Fibroblast of skin of left biceps (primary cell): ENCODE measurements at regions not wholly inside any gene's neighbourhood (a gene's known extent, or its start where the extent isn't known, plus 50 kb on each side); places are given as distances from the start of the nearest gene placed in this dataset.

ENCODE experiments used
- DNase-seq, 2 experiments: peaks; one replicate each; pipeline ENCODE4 v3.0.0-alpha.2; 2013; ENCODE audit warnings: low read depth in 2 of 2

- no peak for DNase-seq
Measured at GRCh38 chr3:106170636-106171035, 301.8 kb upstream of the CBLB start.

DNA sequence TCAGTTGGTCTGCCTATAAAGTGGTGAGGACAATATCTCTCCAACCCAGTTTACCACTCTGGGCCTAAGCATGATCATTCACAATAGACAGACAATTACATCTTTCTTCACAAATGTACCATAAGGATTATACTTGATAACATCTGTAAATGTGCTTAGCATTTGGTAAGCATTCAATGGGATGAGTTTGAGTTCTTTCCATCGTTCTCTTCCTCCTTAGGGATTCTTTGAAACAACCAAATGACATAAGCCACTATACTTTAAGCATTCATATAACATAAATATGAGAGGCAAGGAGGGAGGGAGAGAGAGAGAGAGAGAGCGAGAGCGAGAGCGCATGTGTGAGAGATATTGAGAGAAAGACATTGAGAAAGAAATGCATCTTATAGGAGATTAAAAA, 303.3 kb upstream of the CBLB start:
- DNase-seq = no peak

GRCh38 chr3:106172780-106173179, 304.0 kb upstream of the CBLB start:
- no peak for DNase-seq

DNA sequence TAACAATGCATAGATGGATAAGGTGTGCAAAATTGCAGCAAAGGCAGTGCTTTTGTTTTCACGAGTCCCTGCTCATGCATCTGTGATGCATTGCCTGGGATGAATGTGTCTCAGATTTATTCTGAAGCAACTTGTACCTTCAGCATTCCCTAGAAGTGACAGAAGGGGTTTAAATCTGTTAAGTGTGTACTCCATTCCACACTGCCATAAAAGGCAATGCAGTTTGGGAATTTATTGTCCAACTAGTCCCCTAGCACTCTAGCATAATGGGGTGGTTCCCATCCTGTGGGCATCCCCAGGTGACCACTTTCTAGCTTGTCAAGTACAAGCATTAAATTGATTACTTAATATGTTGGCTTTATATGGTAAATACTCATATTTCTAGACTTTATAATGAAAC, 306.5 kb upstream of the CBLB start:
- DNase-seq = no peak

GRCh38 chr3:106176734-106177133, 307.9 kb upstream of the CBLB start:
- no peak for DNase-seq

GRCh38 chr3:106182950-106183511, 314.2 kb upstream of the CBLB start:
- no peak for DNase-seq

DNA sequence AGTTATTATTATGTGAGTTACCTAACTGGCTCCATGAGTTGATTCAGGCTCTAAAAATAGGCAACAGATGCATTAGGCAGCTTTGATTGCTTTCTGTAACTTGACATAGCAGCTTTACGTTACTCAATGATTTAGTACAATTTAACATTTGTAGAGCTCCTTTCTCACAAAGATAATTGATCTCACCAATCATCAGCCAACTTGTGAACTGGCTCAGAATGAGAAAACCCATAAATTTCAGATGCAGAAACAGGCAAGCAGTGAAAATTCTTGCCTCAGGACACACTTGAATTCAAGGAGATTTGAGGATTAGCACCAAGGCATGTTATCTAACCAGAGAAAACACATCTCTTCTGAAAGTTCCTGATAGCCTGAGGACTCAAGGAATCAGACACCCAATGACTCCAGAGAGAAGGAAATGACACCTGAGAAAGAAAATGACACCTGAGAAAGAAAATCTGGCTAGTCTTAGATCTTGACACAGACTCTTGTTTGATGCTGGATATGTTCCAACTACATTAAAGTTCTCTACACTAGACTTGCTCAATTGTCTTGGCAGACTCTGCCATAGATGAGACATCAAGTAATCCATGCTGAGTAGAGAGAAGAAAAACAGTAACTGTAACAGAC, 315.1 kb upstream of the CBLB start:
- DNase-seq = peak; percentile 67 to 69

DNA sequence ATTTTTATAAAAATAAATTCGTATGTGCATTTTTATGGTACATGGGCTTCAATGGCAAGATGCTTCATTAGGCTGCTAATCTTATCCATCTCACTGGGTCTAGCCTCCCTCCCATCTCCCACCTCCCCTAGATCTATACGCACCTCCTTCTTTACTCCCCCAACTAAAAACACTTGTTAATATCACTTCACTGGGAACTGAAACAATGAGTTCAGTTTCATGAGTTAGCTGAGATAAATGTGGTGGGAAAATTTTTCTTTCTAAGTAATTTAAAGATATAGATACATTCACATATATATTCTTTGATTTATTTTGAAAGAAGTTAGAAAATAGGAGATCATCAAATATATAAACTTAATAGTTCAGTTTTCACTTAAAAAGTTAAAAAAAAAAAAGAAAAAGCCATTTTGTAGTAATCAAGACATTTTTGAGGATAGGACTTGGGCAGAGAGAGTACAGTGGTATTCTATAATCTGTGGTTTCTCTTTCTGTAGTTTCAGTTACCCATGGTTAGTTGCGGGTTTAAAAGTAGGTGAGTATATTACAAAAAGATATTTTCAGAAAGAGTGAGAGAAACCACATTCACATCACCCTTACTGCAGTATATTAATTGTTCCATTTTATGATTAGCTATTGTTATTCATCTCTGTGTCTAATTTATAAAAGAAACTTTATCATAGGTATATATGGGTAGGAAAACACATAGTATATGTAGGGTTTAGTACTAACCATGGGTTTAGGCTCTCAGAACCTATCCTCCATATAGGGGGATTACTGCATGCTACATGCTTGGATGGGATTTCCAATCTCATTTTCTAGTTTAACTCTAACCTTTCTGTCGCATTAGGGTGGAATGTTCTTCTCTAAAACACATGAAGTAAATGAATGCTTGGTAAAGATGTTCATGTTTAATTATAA, 316.0 kb upstream of the CBLB start:
- DNase-seq = no peak

DNA sequence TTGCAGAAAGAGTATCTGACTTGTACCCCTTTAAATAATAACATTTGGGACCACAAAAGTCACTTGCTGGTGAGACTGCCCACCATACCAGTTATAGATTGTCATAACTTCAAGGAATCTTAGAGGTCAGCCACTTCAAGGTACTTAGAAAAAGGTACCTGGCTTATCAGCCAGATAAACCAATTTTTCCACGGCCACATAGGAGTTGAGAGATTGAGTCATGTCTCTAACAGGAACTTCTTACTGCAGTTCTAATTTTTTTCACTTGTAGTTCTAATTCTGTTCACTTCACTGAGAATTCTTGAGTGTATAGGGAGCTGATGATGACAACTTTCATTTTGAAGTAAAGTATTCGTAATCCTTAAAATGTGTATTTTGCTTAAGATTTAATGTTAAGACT, 317.1 kb upstream of the CBLB start:
- no peak for DNase-seq

DNA sequence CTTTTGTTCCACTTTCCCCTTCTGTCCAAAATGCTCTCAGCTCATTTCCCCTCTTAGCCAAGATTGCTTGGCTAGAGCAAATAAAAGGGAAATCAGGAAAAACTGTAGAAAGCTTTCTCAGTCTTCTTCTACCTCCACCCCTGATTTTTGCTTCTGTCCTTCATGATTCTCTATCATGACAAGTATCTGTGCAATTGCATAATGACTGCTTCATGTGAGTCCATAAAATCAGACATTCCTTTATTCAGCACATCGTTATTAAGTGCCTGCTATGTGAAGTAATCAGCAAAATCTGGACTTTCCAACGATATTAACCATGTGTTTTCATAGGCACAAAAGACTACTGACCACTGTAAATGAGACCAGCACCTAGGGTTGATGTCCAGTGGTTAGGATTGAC, 321.5 kb upstream of the CBLB start:
- no peak for DNase-seq

- DNase-seq = no peak
Measured at GRCh38 chr3:106191211-106191610, 322.4 kb upstream of the CBLB start.

DNA sequence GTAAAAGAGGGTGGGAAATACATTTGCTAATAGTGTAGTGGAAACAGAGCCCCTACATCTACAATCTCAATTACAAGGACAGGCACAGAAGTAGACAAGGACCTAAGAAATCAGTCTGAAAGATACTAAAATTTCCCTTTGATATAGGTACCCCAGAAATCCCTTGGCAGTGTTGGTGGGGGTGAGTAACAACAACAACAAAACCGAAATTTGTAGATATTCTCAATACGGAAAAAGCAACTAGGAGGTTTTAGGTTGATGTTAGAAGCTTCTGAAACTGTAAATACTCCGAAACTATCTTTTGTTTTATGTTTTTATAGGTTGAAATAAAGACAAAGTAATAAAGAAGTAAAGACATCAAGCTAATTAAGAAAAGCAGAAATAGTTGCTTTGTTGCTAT, 323.1 kb upstream of the CBLB start:
- no peak for DNase-seq

GRCh38 chr3:106193876-106194275, 325.1 kb upstream of the CBLB start:
- DNase-seq = peak in 1 of 2 experiments; percentile 13

DNA sequence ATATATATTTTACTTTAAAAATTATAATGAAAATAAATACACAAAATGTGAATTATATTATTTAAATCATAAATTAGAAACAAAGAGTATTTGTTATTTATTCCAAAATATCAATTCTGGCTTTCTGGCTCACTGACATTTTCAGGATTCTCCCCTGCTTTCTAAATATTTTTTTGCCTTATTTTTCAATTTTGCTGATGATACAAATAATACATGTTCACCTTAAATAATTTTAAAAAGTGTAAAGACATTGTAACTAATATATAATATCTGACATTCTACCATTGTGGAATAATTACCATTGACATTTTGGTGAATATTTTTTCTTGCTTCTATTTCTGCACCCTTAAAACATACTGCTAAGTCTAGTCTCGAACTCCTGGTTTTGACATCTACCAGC, 325.9 kb upstream of the CBLB start:
- DNase-seq = no peak

GRCh38 chr3:106197532-106198194, 328.9 kb upstream of the CBLB start:
- no peak for DNase-seq

- no peak for DNase-seq
Measured at GRCh38 chr3:106204160-106204868, 335.5 kb upstream of the CBLB start.

- peak; percentile 22 to 39 for DNase-seq
Measured at GRCh38 chr3:106206146-106206545, 337.3 kb upstream of the CBLB start.

- DNase-seq = no peak
Measured at GRCh38 chr3:106206613-106207012, 337.8 kb upstream of the CBLB start.

GRCh38 chr3:106208251-106208650, 339.4 kb upstream of the CBLB start:
- DNase-seq = no peak

GRCh38 chr3:106208967-106209366, 340.2 kb upstream of the CBLB start:
- DNase-seq = no peak

DNA sequence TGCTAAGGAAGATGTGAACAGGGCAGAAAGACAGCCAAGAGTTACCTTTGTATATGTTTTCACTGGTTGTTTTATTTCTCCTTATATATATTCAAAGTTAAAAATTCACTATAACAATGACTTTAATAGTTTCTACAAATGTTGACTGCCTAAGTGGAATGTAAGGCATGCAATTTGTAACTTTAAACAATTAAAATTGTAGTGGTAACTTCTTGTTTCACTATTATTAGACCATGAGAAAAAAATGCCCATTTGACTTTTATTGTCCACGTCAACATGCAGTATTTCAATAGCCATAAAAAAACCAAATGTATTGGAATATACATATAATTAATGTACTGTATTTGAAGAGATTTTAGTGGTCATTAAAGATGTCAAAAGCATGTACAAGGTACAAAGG, 340.7 kb upstream of the CBLB start:
- DNase-seq = no peak

- DNase-seq = no peak
Measured at GRCh38 chr3:106210923-106211322, 342.1 kb upstream of the CBLB start.
